ENCODE measurements at regions not wholly inside any gene's neighbourhood (a gene's known extent, or its start where the extent isn't known, plus 50 kb on each side); places are given as distances from the start of the nearest gene placed in this dataset.

GRCh38 chr5:110333384-110333783 lies 393.1 kb downstream of the TMEM232 start:
- TF ChIP-seq CTCF (IDR thresholded peaks at IDR 0.05) (no peak), POLR2A (IDR thresholded peaks at IDR 0.05) (no peak)
